ENCODE measurements at regions not wholly inside any gene's neighbourhood (a gene's known extent, or its start where the extent isn't known, plus 50 kb on each side); places are given as distances from the start of the nearest gene placed in this dataset.
A peak's percentile ranks its signal among the peaks of the same experiment; 100 is the strongest.
"Not testable (repeated sequence)": the region's sequence is repeated elsewhere in the genome, so short reads cannot be mapped to it uniquely, and the experiment has no call there.

- not testable (repeated sequence) for DNase-seq
Observed at GRCh38 chr5:71822065-71822464, 103.0 kb downstream of the CARTPT start.

- no peak for DNase-seq
Observed at GRCh38 chr5:71825992-71826391, 106.9 kb downstream of the CARTPT start.

GRCh38 chr5:71828291-71829040 lies 109.4 kb downstream of the CARTPT start:
- no peak for DNase-seq

GRCh38 chr5:71829206-71829605 lies 110.1 kb downstream of the CARTPT start:
- no peak for DNase-seq

- peak; percentile 39 for DNase-seq
Observed at GRCh38 chr5:71830681-71831539, 111.8 kb downstream of the CARTPT start.

GRCh38 chr5:71832812-71833715 lies 114.0 kb downstream of the CARTPT start:
- DNase-seq, result no peak

- DNase-seq, result no peak
Observed at GRCh38 chr5:71834601-71835000, 115.5 kb downstream of the CARTPT start.

GRCh38 chr5:71836084-71836483 lies 117.0 kb downstream of the CARTPT start:
- no peak for DNase-seq

- no peak for DNase-seq
Observed at GRCh38 chr5:71836559-71837112, 117.6 kb downstream of the CARTPT start.

- no peak for DNase-seq
Observed at GRCh38 chr5:71838286-71838685, 119.2 kb downstream of the CARTPT start.

GRCh38 chr5:71839096-71839884 lies 120.2 kb downstream of the CARTPT start:
- no peak for DNase-seq

GRCh38 chr5:71841107-71841506 lies 122.0 kb downstream of the CARTPT start:
- no peak for DNase-seq

GRCh38 chr5:71843111-71843510 lies 124.0 kb downstream of the CARTPT start:
- no peak for DNase-seq

GRCh38 chr5:71844862-71845261 lies 125.8 kb downstream of the CARTPT start:
- no peak for DNase-seq

- no peak for DNase-seq
Observed at GRCh38 chr5:71859515-71859914, 140.4 kb downstream of the CARTPT start.

- DNase-seq, result no peak
Observed at GRCh38 chr5:71860048-71860447, 141.0 kb downstream of the CARTPT start.

GRCh38 chr5:71861682-71862081 lies 142.6 kb downstream of the CARTPT start:
- DNase-seq, result no peak

- no peak for DNase-seq
Observed at GRCh38 chr5:71862087-71862486, 143.0 kb downstream of the CARTPT start.

- DNase-seq, result no peak
Observed at GRCh38 chr5:71862507-71863060, 143.5 kb downstream of the CARTPT start.

GRCh38 chr5:71864730-71865601 lies 145.9 kb downstream of the CARTPT start:
- DNase-seq, result no peak

All from GOT3 (cell line).